Uterus (tissue), 2 donors: ENCODE measurements at regions not wholly inside any gene's neighbourhood (a gene's known extent, or its start where the extent isn't known, plus 50 kb on each side); places are given as distances from the start of the nearest gene placed in this dataset.

Experiments
- POLR2A ChIP-seq, 2 donors: fragments of 450-650 bp; IDR thresholded peaks; one replicate each; pipeline ENCODE4 v1.6.1; 2016; ENCODE audit warnings: antibody characterized with exemption in 2 of 2, mild to moderate bottlenecking in 1 of 2, moderate library complexity in 1 of 2
- TF ChIP-seq, protein P1 (sequence below), 4 experiments: fragments of 200-600 bp in 2 of 4; fragments of 450-650 bp in 2 of 4; sonication (generic) in 2 of 4; IDR thresholded peaks; one replicate each; pipeline ENCODE4 v1.5.1; 2016 to 2019; ENCODE audit warnings: antibody characterized with exemption in 4 of 4, mild to moderate bottlenecking in 2 of 4, moderate library complexity in 1 of 4

DNA sequence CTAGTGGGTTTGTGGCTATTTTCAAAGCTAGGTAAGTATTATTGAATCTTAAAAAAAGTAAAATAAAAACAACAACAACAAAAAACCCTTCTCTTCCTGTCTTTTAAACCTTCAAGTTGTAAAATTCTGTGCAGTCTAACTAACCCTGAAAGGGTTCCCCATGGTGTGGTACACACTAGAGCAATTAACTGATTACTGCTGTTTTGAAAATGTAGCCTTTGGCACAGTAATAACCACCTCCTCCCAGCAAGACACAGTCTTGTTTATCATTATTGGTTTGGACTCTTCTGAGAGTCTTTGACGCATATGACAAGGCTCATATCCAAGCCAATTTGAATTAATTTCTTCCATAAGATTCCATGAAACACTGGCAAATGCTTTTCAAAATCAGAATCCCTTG, 2184.6 kb upstream of the PIK3C3 start:
- TF ChIP-seq, protein P1, sequence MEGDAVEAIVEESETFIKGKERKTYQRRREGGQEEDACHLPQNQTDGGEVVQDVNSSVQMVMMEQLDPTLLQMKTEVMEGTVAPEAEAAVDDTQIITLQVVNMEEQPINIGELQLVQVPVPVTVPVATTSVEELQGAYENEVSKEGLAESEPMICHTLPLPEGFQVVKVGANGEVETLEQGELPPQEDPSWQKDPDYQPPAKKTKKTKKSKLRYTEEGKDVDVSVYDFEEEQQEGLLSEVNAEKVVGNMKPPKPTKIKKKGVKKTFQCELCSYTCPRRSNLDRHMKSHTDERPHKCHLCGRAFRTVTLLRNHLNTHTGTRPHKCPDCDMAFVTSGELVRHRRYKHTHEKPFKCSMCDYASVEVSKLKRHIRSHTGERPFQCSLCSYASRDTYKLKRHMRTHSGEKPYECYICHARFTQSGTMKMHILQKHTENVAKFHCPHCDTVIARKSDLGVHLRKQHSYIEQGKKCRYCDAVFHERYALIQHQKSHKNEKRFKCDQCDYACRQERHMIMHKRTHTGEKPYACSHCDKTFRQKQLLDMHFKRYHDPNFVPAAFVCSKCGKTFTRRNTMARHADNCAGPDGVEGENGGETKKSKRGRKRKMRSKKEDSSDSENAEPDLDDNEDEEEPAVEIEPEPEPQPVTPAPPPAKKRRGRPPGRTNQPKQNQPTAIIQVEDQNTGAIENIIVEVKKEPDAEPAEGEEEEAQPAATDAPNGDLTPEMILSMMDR (IDR thresholded peaks at IDR 0.05) = no peak
- no peak for TF ChIP-seq POLR2A (IDR thresholded peaks at IDR 0.05)
